Immature natural killer cell (primary cell): ENCODE measurements at regions not wholly inside any gene's neighbourhood (a gene's known extent, or its start where the extent isn't known, plus 50 kb on each side); places are given as distances from the start of the nearest gene placed in this dataset.

Experiments used
- DNase-seq, 3 donors: peaks; one replicate each; pipeline ENCODE4 v3.0.0; 2022; ENCODE audit warnings: mixed read lengths in 1 of 3
- H3K27ac Mint-ChIP-seq, 6 donors: one replicate each; pipeline ENCODE4 v1.8.0; 2020; ENCODE audit warnings: mixed read lengths in 6 of 6, mild to moderate bottlenecking in 5 of 6, inconsistent platforms in 4 of 6, moderate library complexity in 3 of 6
- H3K27me3 Mint-ChIP-seq, 3 donors: one replicate each; pipeline ENCODE4 v1.8.0; 2020 to 2021; ENCODE audit warnings: low read depth in 3 of 3, mild to moderate bottlenecking in 3 of 3, mixed read lengths in 3 of 3, moderate library complexity in 3 of 3, inconsistent platforms in 1 of 3
- H3K36me3 Mint-ChIP-seq, 3 donors: one replicate each; pipeline ENCODE4 v1.8.0; 2020; ENCODE audit warnings: mixed read lengths in 3 of 3, inconsistent platforms in 2 of 3, mild to moderate bottlenecking in 2 of 3
- H3K4me1 Mint-ChIP-seq, 2 donors: one replicate each; pipeline ENCODE4 v1.8.0; 2020; ENCODE audit warnings: inconsistent platforms in 2 of 2, mild to moderate bottlenecking in 2 of 2, mixed read lengths in 2 of 2, moderate library complexity in 1 of 2
- H3K4me3 Mint-ChIP-seq, 5 donors: one replicate each; pipeline ENCODE4 v1.8.0; 2020; ENCODE audit warnings: mild to moderate bottlenecking in 5 of 5, mixed read lengths in 5 of 5, inconsistent platforms in 3 of 5, moderate library complexity in 3 of 5
- H3K9me3 Mint-ChIP-seq, 6 donors: one replicate each; pipeline ENCODE4 v1.8.0; 2020; ENCODE audit warnings: mild to moderate bottlenecking in 6 of 6, mixed read lengths in 6 of 6, inconsistent platforms in 4 of 6, moderate library complexity in 3 of 6

GRCh38 chr16:26511463-26511862, 555.3 kb upstream of the C16orf82 start:
- H3K27ac Mint-ChIP-seq, result no peak overlapping the region
- no peaks in the 10 kb centered on the region for H3K4me1 Mint-ChIP-seq
- H3K4me3 Mint-ChIP-seq, result no peak overlapping the region
- no peaks in the 10 kb centered on the region for H3K9me3 Mint-ChIP-seq
- H3K36me3 Mint-ChIP-seq, result no peaks in the 10 kb centered on the region
- H3K27me3 Mint-ChIP-seq, result peaks cover 2 to 10% (median 7%) of the 10 kb centered on the region in 3 donors
- DNase-seq, result no peak

- DNase-seq, result no peak
- no peak overlapping the region for H3K4me3 Mint-ChIP-seq
- H3K27ac Mint-ChIP-seq, result no peak overlapping the region
- no peaks in the 10 kb centered on the region for H3K36me3 Mint-ChIP-seq
- no peaks in the 10 kb centered on the region for H3K9me3 Mint-ChIP-seq
- no peaks in the 10 kb centered on the region for H3K4me1 Mint-ChIP-seq
- H3K27me3 Mint-ChIP-seq, result peaks cover 5 to 6% (median 6%) of the 10 kb centered on the region in 3 donors
Observed at GRCh38 chr16:26521626-26522025, 545.1 kb upstream of the C16orf82 start.

GRCh38 chr16:26524281-26524680, 542.4 kb upstream of the C16orf82 start:
- no peak overlapping the region for H3K4me3 Mint-ChIP-seq
- H3K36me3 Mint-ChIP-seq, result no peaks in the 10 kb centered on the region
- H3K9me3 Mint-ChIP-seq, result no peaks in the 10 kb centered on the region
- no peaks in the 10 kb centered on the region for H3K4me1 Mint-ChIP-seq
- peaks cover 3 to 8% (median 5%) of the 10 kb centered on the region in 3 donors for H3K27me3 Mint-ChIP-seq
- H3K27ac Mint-ChIP-seq, result no peak overlapping the region
- DNase-seq, result no peak

GRCh38 chr16:26524846-26525245, 541.9 kb upstream of the C16orf82 start:
- no peak for DNase-seq
- H3K9me3 Mint-ChIP-seq, result no peaks in the 10 kb centered on the region
- no peak overlapping the region for H3K27ac Mint-ChIP-seq
- H3K27me3 Mint-ChIP-seq, result peaks cover 3 to 8% (median 5%) of the 10 kb centered on the region in 3 donors
- H3K36me3 Mint-ChIP-seq, result no peaks in the 10 kb centered on the region
- no peak overlapping the region for H3K4me3 Mint-ChIP-seq
- no peaks in the 10 kb centered on the region for H3K4me1 Mint-ChIP-seq

- peak overlapping the region in 1 of 6 donors; percentile 4 for H3K27ac Mint-ChIP-seq
- no peak overlapping the region for H3K4me3 Mint-ChIP-seq
- DNase-seq, result no peak
- H3K9me3 Mint-ChIP-seq, result no peaks in the 10 kb centered on the region
- peaks cover 2 to 8% (median 3%) of the 10 kb centered on the region in 3 donors for H3K27me3 Mint-ChIP-seq
- no peaks in the 10 kb centered on the region for H3K4me1 Mint-ChIP-seq
- H3K36me3 Mint-ChIP-seq, result no peaks in the 10 kb centered on the region
Observed at GRCh38 chr16:26525856-26526255, 540.9 kb upstream of the C16orf82 start.

GRCh38 chr16:26526633-26527032, 540.1 kb upstream of the C16orf82 start:
- H3K36me3 Mint-ChIP-seq, result no peaks in the 10 kb centered on the region
- no peaks in the 10 kb centered on the region for H3K9me3 Mint-ChIP-seq
- no peak overlapping the region for H3K27ac Mint-ChIP-seq
- H3K4me3 Mint-ChIP-seq, result no peak overlapping the region
- DNase-seq, result no peak
- H3K4me1 Mint-ChIP-seq, result no peaks in the 10 kb centered on the region
- H3K27me3 Mint-ChIP-seq, result peaks cover under 1 to 8% (median 3%) of the 10 kb centered on the region in 3 donors

- no peak overlapping the region for H3K4me3 Mint-ChIP-seq
- no peaks in the 10 kb centered on the region for H3K36me3 Mint-ChIP-seq
- DNase-seq, result no peak
- H3K27me3 Mint-ChIP-seq, result peaks cover 0 to 8% (median 0%) of the 10 kb centered on the region in 3 donors
- no peaks in the 10 kb centered on the region for H3K9me3 Mint-ChIP-seq
- no peaks in the 10 kb centered on the region for H3K4me1 Mint-ChIP-seq
- H3K27ac Mint-ChIP-seq, result no peak overlapping the region
Observed at GRCh38 chr16:26530584-26531289, 536.0 kb upstream of the C16orf82 start.

GRCh38 chr16:26531290-26531730, 535.4 kb upstream of the C16orf82 start:
- H3K4me1 Mint-ChIP-seq, result no peaks in the 10 kb centered on the region
- no peaks in the 10 kb centered on the region for H3K36me3 Mint-ChIP-seq
- no peak for DNase-seq
- H3K4me3 Mint-ChIP-seq, result no peak overlapping the region
- no peak overlapping the region for H3K27ac Mint-ChIP-seq
- peaks cover 0 to 4% (median 0%) of the 10 kb centered on the region in 3 donors for H3K27me3 Mint-ChIP-seq
- H3K9me3 Mint-ChIP-seq, result no peaks in the 10 kb centered on the region

- Mint-ChIP-seq H3K9me3 (no peaks in the 10 kb centered on the region), H3K4me3 (no peak overlapping the region), H3K27ac (no peak overlapping the region), H3K4me1 (no peaks in the 10 kb centered on the region), H3K27me3 (peaks cover 0 to 3% (median 0%) of the 10 kb centered on the region in 3 donors), H3K36me3 (no peaks in the 10 kb centered on the region)
- no peak for DNase-seq
Observed at GRCh38 chr16:26532456-26532855, 534.3 kb upstream of the C16orf82 start.

- Mint-ChIP-seq H3K27ac (no peak overlapping the region), H3K4me1 (no peaks in the 10 kb centered on the region), H3K4me3 (no peak overlapping the region), H3K36me3 (no peaks in the 10 kb centered on the region), H3K27me3 (peaks cover 0 to 3% (median 2%) of the 10 kb centered on the region in 3 donors), H3K9me3 (no peaks in the 10 kb centered on the region)
- no peak for DNase-seq
Observed at GRCh38 chr16:26542198-26542597, 524.5 kb upstream of the C16orf82 start.

GRCh38 chr16:26546573-26546972, 520.2 kb upstream of the C16orf82 start:
- H3K27me3 Mint-ChIP-seq, result peaks cover 0 to 2% (median 2%) of the 10 kb centered on the region in 3 donors
- no peaks in the 10 kb centered on the region for H3K36me3 Mint-ChIP-seq
- DNase-seq, result no peak
- no peak overlapping the region for H3K4me3 Mint-ChIP-seq
- no peaks in the 10 kb centered on the region for H3K4me1 Mint-ChIP-seq
- H3K27ac Mint-ChIP-seq, result no peak overlapping the region
- H3K9me3 Mint-ChIP-seq, result no peaks in the 10 kb centered on the region

- no peak overlapping the region for H3K4me3 Mint-ChIP-seq
- no peaks in the 10 kb centered on the region for H3K36me3 Mint-ChIP-seq
- H3K27ac Mint-ChIP-seq, result no peak overlapping the region
- no peak for DNase-seq
- no peaks in the 10 kb centered on the region for H3K9me3 Mint-ChIP-seq
- no peaks in the 10 kb centered on the region for H3K4me1 Mint-ChIP-seq
- peaks cover 0 to 5% (median 4%) of the 10 kb centered on the region in 3 donors for H3K27me3 Mint-ChIP-seq
Observed at GRCh38 chr16:26547681-26548080, 519.0 kb upstream of the C16orf82 start.

GRCh38 chr16:26550111-26550610, 516.6 kb upstream of the C16orf82 start:
- Mint-ChIP-seq H3K27ac (no peak overlapping the region), H3K36me3 (no peaks in the 10 kb centered on the region), H3K4me3 (no peak overlapping the region), H3K9me3 (no peaks in the 10 kb centered on the region), H3K27me3 (peaks cover 0 to 8% (median 4%) of the 10 kb centered on the region in 3 donors), H3K4me1 (no peaks in the 10 kb centered on the region)
- DNase-seq, result no peak

- Mint-ChIP-seq H3K36me3 (no peaks in the 10 kb centered on the region), H3K27me3 (peaks cover 0 to 16% (median 1%) of the 10 kb centered on the region in 3 donors), H3K27ac (no peak overlapping the region), H3K4me1 (no peaks in the 10 kb centered on the region), H3K4me3 (no peak overlapping the region), H3K9me3 (peaks cover 0 to 2% (median 0%) of the 10 kb centered on the region in 6 donors)
- DNase-seq, result no peak
Observed at GRCh38 chr16:26554030-26554429, 512.7 kb upstream of the C16orf82 start.

GRCh38 chr16:26561303-26561702, 505.4 kb upstream of the C16orf82 start:
- Mint-ChIP-seq H3K4me3 (no peak overlapping the region), H3K27ac (no peak overlapping the region), H3K27me3 (peaks cover 0 to 35% (median 2%) of the 10 kb centered on the region in 3 donors)

More at GRCh38 chr16:26561303-26561702, 505.4 kb upstream of the C16orf82 start:
- DNase-seq, result no peak
- no peaks in the 10 kb centered on the region for H3K36me3 Mint-ChIP-seq
- H3K4me1 Mint-ChIP-seq, result no peaks in the 10 kb centered on the region
- H3K9me3 Mint-ChIP-seq, result peaks cover 0 to 5% (median 0%) of the 10 kb centered on the region in 6 donors
